TTC549 (cell line): ENCODE measurements at regions not wholly inside any gene's neighbourhood (a gene's known extent, or its start where the extent isn't known, plus 50 kb on each side); places are given as distances from the start of the nearest gene placed in this dataset.

ENCODE experiments used
- FAIRE-seq: peaks from 2 replicates; lab custom pipeline; 2012; peaks lifted over from hg19 to GRCh38; lab: Jason Lieb, UNC

DNA sequence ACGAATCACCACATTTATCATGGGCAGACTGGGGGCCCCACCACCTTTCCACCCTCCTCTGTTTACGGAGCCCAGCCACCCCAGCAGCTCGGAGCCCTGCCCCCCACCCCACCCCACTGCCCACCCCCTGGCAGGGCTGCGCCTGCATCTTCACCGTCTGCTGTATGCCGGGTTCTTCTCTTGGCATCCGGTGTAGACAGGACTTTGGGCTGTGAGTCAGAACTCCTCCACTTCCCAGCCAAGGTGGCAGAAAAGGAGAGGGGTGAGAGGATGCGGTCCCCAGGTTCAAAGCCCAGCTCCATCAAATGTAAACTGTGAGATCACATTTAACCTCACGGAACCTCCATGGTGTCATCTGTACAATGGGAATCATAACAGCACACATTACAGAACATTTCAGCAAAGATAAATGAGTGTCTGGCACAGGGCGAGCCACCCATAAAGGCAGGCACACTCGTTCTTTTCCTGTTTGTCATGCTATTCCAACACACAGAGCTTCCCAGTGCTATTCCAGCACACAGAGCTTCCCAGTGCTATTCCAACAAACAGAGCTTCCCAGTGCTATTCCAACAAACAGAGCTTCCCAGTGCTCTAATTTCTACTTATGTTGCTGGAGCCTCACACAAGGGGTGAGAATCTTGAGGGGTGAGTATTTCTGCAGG, 292.7 kb upstream of the RTL1 start:
- FAIRE-seq = no peak

DNA sequence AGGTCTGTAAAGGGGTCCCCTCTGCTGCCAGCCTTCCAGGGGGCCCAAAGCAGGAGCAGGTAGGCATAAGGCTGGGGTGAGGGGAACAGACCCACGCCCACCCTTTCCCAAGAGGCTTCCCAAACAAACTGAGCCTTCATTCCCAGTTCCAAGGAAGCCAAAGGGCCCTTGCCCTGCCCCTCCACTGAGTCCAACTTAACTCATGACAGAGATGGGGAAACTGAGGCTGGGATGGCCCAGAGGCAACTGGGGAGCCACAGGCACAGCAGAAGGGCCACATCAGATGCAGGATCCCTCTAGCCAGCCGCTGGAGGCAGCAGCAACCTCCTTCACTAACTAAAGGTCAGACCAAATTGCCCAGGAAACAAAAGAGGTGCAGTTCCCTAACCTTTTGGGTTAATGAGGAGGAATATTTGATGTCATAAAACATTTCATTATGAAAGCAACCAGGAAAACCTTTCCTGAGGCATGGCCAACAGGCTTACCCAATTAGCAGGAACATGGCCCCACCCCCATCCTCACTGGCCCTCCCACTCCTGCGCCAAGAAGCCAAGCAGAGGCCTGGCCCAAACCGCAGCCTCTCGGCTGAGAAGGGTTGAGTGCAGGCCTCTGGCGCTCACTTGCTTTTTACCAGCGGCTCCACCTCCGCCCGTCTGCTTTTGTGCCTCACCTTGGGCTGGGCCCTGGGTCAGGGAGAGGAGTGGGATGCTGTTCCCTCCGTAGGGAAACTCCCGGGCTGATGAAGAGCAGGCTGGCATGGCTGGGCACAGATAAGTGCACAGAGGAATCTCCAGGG, 293.5 kb upstream of the RTL1 start:
- FAIRE-seq = no peak

DNA sequence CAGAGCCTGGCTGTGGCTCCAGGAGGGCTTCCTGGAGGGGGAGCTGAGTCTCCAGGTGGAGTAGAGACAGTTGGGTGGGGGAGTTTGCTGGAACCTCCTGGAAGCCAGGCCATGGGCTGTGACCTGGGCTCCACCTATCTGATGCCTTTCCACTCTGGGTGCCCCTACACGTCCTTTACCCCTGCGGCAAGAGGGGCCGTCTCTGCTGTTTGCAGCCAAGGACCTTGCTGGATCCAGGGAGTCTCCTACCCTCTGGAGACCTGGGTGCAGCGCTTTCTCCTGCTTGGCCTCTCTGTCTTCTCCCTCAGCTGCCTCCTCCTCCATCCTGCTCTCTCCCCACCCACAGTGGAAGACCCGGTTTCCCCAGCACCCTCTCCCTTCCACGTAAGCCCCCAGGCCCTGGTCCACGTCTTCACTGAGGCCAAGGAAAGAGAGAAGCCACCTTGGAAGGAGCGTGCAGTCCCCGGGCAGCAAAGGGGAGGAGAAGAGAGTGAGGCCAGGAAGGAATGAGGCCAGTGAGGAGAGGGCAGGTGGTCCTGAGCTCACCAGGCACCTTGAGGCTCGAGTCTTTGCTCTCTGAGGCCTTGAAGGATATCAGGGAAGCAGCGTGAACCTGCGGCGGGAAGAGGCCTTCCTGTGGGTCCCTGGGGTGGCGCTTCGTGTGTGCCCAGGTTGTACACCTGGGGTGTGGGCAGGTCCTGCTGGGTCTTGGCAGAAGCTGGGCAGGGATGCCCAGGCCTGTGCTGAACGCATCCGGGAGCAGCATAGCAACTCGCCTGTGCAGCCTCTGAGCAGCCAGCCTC, 294.3 kb upstream of the RTL1 start:
- FAIRE-seq = no peak

DNA sequence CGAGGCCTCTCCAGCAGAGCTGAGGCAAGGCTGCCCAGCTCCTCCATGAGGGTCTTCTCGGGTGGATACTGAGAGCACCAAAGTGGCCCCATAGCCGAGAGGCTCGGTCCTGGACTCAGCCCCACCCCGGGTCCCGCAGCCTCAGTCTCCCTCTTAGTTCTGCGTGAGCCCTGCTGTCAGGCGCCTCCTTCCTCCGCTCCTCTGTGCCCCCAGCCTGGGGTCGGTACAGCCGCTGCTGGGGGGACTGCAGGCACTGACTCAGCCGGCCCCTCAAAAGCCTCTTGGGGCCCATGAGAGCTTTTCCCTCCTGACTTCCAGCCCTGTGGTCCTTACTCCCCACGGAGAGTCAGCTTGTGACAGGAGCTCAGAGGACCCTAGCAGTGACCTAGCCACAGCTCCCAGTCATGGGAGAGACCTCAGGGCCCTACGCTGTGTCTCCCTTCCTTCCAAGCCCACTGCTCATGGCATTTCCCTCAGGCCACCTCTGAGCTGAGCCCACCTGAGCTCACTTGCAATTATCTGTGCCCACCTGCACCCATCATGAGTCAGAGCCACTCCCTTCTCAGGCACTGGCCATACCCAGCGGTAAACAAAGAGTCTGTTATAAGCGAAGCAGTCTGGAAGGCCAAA, 295.0 kb upstream of the RTL1 start:
- FAIRE-seq = no peak

DNA sequence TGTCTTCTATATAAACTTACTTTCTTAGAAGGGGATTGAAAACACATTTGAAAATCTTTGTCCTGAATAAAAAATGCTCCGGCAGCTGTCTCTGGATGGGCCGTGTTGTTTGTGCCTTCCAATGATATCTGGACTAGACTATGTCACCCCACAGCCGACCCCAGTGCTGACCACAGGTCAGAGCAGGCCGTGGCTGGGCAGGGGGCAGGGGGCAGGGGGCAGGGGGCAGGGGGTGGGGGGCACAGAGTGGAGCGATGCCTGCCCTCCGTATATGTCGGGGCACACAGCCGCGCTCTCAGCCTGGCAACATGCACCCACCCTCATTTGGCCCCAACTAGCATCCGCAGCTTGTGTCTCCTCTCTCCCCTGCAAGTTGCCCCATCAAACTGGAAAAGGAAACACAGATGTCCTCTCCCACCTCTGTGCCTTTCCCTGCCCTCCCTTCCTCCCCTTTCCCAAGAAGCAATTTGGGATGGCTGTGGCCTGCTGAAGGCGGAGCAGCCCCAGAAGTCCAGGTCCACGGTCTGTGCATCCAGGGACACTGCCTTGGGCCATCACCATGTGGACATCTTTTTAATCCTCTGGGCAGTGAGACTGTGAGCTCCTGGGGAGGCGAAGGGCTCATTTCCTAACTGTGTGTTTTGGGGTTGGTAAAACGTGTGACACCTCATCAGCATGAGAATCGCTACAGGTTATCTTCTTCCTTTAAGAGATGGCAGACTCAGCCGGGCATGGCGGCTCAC, 295.7 kb upstream of the RTL1 start:
- FAIRE-seq = no peak

DNA sequence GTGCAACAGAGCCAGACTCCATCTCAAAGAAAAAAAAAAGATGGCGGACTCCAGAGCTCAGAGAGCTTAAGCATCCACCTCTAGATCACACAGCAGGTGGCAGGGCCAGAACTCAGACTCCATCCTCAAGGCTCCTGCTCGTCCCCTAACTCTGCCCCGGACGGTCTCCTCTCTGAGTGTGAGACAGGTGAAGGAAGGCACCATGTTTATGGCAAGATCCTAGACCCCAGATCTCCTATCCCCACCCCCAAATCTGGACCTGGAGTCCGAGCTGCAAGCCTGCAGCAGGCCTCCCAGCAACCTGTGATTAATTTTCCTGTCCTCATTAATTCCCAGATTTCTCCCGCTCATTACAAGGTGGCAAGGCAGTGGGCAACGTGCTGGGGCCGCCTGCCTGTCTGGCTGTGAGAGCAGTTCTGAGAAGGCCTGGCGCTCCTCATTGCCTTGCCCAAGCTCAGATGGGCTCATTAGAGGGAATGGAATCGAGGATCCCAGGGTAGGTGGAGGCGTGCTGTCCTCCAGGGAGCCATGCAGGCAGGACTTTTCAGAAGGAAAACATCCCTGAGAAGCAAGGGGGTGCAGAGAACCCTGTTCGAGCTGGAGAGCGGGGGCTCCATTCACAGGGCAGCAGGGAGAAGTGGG, 296.6 kb upstream of the RTL1 start:
- FAIRE-seq = no peak

DNA sequence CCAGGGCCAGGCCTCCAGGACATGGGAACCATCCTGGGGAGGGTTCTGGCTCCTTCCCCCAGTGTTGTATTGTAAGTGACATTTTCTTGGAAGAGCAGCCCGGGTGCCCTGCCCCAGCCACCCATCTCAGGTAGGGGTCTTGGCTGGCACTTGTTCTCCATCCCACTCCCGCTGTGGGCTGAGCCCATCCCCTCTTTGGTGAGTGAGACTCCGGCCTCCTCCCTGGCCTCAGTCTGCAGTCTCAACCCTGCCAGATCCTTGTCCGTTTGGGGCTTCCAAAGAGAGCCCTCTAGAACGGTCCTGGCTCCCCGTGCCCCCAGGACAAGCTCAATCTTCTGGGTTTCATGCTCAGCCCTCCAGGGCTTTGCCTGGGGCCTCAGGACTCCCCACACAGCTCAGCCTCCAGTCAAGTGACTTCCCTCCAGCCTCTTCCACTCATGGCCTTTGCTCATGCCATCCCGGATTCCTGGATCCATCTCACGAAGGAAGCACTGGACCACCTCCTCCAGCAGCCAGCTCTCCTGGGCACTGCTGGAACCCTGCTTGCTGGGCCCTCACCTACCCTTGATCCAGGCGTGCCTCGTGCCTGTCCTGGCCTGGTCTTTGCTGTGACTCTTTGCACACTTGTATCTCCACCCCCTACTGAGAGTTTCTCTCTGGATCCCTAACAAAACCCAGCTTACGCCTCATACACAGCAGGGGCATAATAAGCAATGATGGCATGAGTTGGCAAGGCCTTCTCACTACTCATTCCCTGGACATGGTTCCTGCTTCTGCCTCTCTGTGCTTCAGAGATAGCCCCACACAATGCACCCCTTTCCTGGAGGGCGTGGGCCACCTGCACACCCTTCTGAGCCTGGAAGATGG, 297.4 kb upstream of the RTL1 start:
- FAIRE-seq = no peak

DNA sequence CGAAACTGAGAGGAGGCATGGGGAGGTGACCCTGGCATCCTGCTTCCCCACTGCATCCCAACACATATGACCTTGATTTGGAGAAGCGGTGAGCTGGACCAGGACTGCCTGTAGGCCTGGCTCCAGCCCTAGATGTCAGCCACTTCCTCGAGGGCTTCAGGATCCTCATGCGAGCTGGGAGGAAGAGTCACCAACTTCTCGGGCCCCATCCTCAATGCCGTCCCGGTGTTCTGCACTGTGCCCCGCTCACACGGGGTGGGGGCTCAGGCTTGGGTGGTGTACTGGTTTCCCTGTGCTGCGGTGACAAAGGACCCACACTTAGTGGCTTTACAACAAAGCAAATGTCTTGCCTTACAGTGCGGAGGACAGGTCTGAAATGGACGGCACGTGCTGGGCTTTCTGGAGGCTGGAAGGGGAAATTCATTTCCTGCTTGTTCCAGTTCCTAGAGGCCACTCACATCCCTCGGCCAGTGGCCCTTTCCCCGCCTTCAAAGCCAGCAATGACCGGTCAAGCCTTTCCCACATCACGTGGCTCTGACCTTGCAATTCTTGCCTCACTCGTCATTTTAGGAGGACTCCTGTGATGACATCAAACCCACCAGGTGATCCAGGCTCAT, 298.1 kb upstream of the RTL1 start:
- no peak for FAIRE-seq

DNA sequence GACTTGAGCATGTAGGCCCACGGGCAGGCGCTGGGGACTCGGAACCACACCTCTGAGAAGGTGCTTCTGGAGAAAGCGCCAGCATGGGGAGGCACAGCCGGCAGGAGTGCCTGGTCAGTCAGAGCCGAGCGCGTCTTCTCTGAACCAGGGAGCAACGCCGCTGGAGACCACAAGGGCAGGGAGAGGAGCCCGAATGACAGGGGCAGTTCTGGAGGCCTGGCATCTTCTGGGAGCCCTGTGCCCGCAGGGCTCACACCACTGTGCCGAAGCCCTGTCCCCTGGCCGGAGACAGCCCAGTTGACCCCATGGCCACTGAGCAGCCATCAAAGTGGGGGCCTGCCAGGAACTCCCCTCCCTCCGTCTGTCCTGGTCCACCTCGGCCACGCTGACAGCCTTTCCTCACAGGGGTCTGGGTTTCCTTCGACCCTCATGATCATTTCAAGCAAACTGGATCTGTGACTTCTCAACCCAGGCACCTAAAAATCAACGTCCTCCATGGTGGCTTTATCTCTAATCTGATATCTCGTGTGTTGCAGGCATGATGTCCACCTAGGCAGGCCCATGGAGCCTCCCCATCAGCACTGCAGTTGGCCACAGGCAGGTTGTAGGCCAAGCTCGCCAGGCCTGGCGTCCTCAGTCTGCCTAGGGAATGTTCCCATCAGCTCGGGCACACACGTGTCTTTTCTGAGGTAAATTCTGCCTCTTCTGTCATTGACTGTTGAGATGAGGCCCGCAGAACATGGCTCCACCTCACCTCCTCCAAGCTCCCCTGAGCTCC, 299.3 kb upstream of the RTL1 start:
- no peak for FAIRE-seq

DNA sequence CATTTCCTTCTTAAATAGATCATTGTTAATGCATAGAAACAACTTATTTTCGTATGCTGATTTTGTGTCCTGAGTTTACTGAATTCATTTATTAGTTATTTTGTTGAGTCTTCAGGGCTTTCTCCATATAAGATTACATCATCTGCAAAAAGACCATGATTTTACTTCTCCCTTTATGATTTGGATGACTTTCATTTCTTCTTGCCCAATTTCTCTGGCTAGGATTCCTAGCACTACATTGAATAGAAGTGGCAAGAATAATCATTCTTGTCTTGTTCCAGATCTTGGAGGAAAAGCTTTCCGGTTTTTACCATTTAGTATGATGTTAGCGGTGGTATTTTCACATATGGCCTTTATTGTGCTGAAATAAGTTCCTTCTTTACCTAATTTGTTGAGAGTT, 303.0 kb upstream of the RTL1 start:
- FAIRE-seq = no peak

DNA sequence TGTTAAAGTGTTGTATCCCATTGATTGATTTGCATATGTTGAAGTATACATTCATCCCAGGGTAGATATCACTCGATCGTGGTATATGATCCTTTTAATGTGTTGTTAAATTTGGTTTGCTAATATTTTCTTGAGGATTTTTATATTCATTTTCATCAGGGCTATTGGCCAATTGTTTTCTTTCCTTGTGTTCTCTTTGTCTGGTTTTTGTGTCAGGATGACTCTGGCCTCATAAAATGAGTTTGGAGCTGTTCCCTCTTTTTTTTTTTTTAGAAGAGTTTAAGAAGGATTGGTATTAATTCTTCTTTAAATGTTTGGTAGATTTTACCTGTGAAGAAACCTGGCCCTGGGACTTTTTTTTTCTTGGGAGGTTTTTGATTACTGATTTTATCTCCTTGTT, 303.5 kb upstream of the RTL1 start:
- FAIRE-seq = no peak

DNA sequence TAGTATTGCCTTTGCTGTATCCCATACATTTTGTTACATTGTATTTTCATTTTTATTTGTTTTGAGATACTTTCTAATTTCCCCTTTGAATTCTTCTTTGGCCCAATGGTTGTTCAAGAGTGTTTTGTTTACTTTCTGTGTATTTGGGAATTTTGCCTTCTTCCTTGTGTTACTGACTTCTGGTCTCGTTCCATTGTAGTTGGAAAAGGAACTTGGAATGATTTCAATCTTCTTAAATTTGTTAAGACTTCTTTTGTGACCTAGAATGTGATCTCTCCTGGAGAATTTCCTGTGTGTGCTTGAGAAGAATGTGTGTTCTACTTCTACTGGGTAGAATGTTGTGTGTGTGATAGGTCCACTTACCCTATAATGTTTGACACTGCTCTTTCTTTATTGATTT, 304.4 kb upstream of the RTL1 start:
- no peak for FAIRE-seq

DNA sequence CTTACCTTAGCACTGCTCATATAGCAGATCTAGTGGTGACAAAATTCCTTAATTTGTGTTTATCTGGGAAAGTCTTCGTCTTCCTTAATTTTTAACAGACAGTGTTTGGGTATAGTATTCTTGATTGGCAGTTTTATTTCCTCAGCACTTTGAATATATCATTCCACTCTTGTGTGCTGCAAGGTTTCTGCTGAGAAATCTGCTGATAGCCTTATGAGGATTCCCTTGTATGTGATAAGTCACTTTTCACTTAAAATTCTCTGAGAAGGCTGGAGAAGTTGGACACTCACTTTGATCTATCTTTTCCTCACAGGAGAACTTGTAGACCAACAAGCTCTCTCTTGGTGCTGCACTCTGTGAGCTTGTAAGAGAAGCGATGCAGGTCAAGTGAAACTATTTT, 306.1 kb upstream of the RTL1 start:
- FAIRE-seq = no peak

DNA sequence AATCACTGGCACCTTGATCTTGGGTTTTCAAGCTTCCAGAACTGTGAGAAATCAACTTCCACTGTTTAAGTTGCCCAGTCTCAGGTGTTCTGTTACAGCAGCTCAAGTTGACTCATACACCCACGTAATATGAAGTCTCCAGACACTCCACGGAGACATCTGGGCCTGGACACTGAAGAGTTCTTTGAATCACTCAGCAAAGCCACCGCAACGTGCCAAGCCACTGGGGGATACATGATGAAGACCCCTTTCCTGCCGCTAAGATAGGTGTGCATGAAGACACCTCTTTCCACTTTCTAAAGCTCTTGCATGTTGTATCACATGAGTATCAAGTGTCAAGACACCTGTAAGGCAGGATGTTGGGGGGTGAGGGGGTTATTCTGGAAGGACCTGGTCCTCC, 311.7 kb upstream of the RTL1 start:
- no peak for FAIRE-seq

DNA sequence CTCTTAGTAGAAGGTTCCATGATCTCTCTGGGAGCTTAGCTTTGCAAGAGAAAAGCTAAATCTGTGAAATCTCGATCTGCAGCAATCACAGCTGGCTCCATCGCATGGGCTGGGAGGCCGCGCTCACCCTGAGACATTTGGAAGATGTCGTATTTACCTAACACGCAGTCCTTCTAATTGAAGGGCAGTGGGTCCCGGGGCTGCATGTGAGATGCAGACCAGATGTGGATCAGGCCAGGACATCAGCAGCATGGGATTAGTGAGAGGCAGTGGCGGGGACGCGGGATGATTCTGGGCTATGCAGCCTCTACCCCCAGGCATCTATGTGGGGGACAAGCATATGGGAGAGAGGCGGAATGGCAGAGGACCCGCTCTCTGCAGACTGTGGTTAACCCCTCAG, 312.4 kb upstream of the RTL1 start:
- FAIRE-seq = no peak

DNA sequence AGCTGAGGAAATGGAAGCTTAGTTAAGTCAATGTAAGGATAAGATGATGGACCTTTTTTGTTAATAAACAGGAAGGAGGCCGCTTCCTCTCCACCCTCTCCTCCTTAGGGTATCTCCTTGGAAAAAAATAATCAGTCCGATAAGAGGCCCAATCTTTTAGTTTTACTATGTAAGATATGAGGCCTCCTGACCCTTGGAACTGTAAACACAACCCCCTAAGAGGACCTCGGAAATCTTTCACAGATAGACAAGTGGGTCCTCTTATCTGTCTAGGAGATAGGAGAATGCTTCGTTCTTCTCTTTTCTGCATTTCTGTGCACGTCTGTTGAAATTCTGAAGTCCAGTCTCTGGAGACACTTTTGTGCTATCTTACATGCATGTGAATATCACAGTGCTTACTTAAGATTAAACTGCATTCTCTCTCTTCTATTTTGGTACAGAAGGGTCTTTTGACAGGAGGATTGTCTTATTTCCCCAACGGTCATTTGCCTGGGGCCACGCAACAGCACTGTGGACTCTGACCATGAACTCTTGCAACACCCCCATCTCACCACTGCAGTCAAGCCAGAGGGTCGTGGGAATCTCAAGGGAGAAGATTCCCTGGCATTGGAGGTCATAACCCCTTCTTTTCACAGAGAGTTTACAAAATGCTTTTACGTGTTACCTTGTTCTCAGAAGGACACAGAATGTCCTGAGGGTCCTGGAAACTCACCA, 313.0 kb upstream of the RTL1 start:
- FAIRE-seq = no peak

DNA sequence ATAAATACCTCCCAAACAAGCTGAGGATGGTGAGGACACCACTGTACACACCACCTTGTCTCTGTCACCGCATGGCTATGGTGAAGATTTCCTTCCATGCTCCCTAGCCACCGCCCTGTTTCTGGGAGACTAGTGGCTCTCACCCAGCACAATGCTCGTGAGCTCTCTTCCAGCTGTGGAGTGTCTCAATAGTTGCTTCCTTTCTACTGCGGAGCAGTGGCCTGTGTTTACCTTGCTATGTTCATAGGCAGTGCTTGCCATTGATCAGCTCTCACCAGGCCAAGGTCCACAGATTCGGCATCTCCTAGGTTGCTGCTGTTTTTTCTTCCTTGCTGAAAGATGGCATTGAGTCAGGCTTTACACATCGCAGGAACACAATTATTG, 313.6 kb upstream of the RTL1 start:
- no peak for FAIRE-seq

DNA sequence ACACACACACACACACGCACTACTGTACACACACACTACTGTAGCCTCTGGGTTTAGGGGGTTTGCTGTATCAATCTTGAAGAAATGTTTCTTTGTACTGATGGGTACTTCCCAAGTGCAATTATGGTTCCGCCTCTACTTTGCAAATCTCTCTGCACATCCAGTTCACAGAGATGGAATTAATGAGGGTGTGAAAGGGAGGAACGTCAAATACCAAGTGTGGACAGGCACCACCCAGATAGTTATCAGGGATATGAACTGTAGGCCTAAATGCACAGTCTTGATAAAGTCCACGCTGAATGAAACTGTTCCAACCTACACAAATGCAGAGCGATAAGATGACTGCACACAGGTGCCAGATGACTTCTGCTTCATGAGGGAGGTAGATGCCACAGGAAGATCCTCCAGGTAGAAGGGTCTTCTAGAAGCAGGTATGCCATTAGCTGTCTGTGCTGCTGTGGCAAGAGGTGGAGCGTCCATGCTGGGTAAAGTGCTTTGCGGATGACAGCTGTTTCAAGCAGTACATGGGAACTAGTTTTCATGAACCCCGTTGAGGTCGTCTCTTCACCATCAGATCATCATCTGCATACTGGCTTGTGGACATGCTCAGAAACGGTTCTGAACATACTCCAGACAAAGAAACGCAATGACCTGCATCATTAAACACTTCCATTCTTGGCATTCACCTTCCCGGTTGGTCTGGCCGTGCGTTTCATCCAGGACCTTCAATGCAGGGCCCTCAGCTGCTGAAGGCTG, 314.3 kb upstream of the RTL1 start:
- no peak for FAIRE-seq
